ENCODE measurements at regions not wholly inside any gene's neighbourhood (a gene's known extent, or its start where the extent isn't known, plus 50 kb on each side); places are given as distances from the start of the nearest gene placed in this dataset.

DNA sequence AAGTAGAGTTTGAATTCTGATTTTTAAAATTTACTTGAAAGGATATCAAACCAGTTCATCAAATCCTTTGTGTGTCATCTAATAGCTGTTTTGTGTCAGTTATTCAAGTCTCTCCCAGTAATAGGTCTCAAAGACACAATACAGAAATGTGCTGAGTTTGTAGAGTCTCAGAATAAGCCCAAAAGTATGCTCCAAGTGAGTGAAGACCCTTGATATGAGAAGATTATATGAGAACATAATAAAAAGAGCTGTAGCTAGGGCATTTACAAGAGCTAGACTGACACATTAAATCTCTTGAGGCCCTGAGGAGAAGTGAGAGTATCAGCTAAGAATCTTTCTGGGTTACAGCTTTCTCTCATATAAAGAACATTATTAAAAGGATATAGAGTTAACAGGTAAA, 721.0 kb upstream of the ARRDC3 start:
- TF ChIP-seq POLR2AphosphoS5 (IDR thresholded peaks at IDR 0.05; ENCODE audit: low read length) (no peak), NRF1 (conservative IDR thresholded peaks at IDR 0.05; ENCODE audit: low read depth, low read length) (no peak), CTCF (IDR thresholded peaks at IDR 0.05 in 2 of 3, conservative IDR thresholded peaks at IDR 0.05 in 1 of 3; ENCODE audit: control insufficient read depth in 2 of 3, extremely low read depth in 1 of 3, insufficient read depth in 1 of 3, low read depth in 3 of 3, low read length in 3 of 3) (no peak), ZNF274 (IDR thresholded peaks at IDR 0.05; ENCODE audit: insufficient read depth, insufficient read length) (no peak), ZZZ3 (IDR thresholded peaks at IDR 0.05; ENCODE audit: control insufficient read depth, insufficient read length, low read depth) (no peak), USF2 (IDR thresholded peaks at IDR 0.05; ENCODE audit: borderline replicate concordance, low read depth, low read length) (no peak), MEF2A (IDR thresholded peaks at IDR 0.05; ENCODE audit: insufficient read depth, low read depth, low read length) (no peak), CREM (IDR thresholded peaks at IDR 0.05; ENCODE audit: low read depth) (no peak), TCF12 (IDR thresholded peaks at IDR 0.05; ENCODE audit: low read depth, low read length) (no peak), RAD51 (IDR thresholded peaks at IDR 0.05) (no peak), WRNIP1 (IDR thresholded peaks at IDR 0.05; ENCODE audit: borderline replicate concordance, low read depth, low read length) (no peak), ZBTB33 (IDR thresholded peaks at IDR 0.05) (no peak)

Data from GM12878 (cell line).